Endothelial cell of umbilical vein (primary cell): ENCODE measurements at regions not wholly inside any gene's neighbourhood (a gene's known extent, or its start where the extent isn't known, plus 50 kb on each side); places are given as distances from the start of the nearest gene placed in this dataset.

Experiments
- BruUV-seq: library from RNA; stranded (reverse); fragments of 400-500 nt; replicated peaks from 2 replicates; lab custom pipeline; 2021; lab: Mats Ljungman, UMichigan
- CTCF ChIA-PET: fragments of 300-600, 350-600 bp; sonication (Branson Sonifier 250); formaldehyde crosslinking; loops from one replicate; lab custom pipeline; 2021; ENCODE audit warnings: antibody characterized with exemption, inconsistent platforms; lab: Charles Lee
- POLR2A ChIA-PET: fragments of 300-600, 350-600 bp; sonication (Branson Sonifier 250); formaldehyde crosslinking; loops from one replicate; lab custom pipeline; 2021; ENCODE audit warnings: antibody characterized with exemption, inconsistent platforms; lab: Charles Lee
- DNase-seq: peaks from one replicate; pipeline ENCODE4 v3.0.0-alpha.2; 2011; ENCODE audit warnings: low read depth, low spot score
- FAIRE-seq: peaks from 2 replicates; lab custom pipeline; 2011; peaks lifted over from hg19 to GRCh38; lab: Jason Lieb, UNC
- H2AFZ ChIP-seq: 2 replicates; pipeline ENCODE4 v1.6.0; 2012; ENCODE audit warnings: low read depth, low read length, control low read depth, inconsistent platforms
- H3K27ac ChIP-seq: 2 replicates; pipeline ENCODE4 v1.5.1; 2011; ENCODE audit warnings: low read depth, mild to moderate bottlenecking, control low read depth, low read length, moderate library complexity; ENCODE audit not compliant: insufficient read depth
- H3K27me3 ChIP-seq, 2 experiments: 2 replicates each; pipeline versions ENCODE4 v1.6.0 to v1.6.1; 2011; ENCODE audit warnings: low read length in 2 of 2, mixed read lengths in 1 of 2; ENCODE audit not compliant: control insufficient read depth in 2 of 2, insufficient read depth in 2 of 2
- H3K36me3 ChIP-seq, 2 experiments: 2 replicates in 1 of 2; 3 replicates in 1 of 2; pipeline ENCODE4 v1.5.1; 2011; ENCODE audit warnings: low read length in 2 of 2, mild to moderate bottlenecking in 1 of 2, moderate library complexity in 1 of 2; ENCODE audit not compliant: control insufficient read depth in 2 of 2, insufficient read depth in 2 of 2; ENCODE audit errors: extremely low read depth in 1 of 2
- H3K4me1 ChIP-seq: 3 replicates; pipeline ENCODE4 v1.5.1; 2011; ENCODE audit warnings: mild to moderate bottlenecking, low read length; ENCODE audit not compliant: control insufficient read depth, insufficient read depth; ENCODE audit errors: extremely low read depth
- H3K4me2 ChIP-seq: 2 replicates; pipeline ENCODE4 v1.6.1; 2011; ENCODE audit warnings: low read length, control low read depth, mixed read lengths; ENCODE audit not compliant: insufficient read depth
- H3K4me3 ChIP-seq, 3 experiments: fragments of 200-600 bp in 1 of 3; sonication (generic), shearing (Covaris generic) in 1 of 3; replicated peaks in 1 of 3; 2 replicates each; pipeline ENCODE4 v1.5.1; 2011 to 2016; ENCODE audit warnings: control low read depth in 3 of 3, low read length in 3 of 3, mild to moderate bottlenecking in 2 of 3, inconsistent platforms in 1 of 3, low read depth in 1 of 3, moderate library complexity in 1 of 3; ENCODE audit not compliant: insufficient read depth in 1 of 3
- H3K79me2 ChIP-seq: 2 replicates; pipeline ENCODE4 v1.6.0; 2012; ENCODE audit warnings: low read length, inconsistent platforms; ENCODE audit not compliant: control insufficient read depth, insufficient read depth
- H3K9ac ChIP-seq: replicated peaks from 2 replicates; pipeline ENCODE3; 2011; ENCODE audit warnings: low read length, control low read depth; ENCODE audit not compliant: insufficient read depth; ENCODE audit errors: extremely low read depth
- H3K9me1 ChIP-seq: replicated peaks from 3 replicates; pipeline ENCODE4 v1.6.0; 2011; ENCODE audit warnings: mild to moderate bottlenecking, low read length; ENCODE audit not compliant: control insufficient read depth, insufficient read depth; ENCODE audit errors: extremely low read depth
- H3K9me3 ChIP-seq: replicated peaks from 2 replicates; pipeline ENCODE4 v1.5.1; 2012; ENCODE audit warnings: low read length, inconsistent platforms; ENCODE audit not compliant: control insufficient read depth, insufficient read depth
- H4K20me1 ChIP-seq: replicated peaks from 2 replicates; pipeline ENCODE3; 2011; ENCODE audit warnings: mild to moderate bottlenecking, low read length; ENCODE audit not compliant: control insufficient read depth, insufficient read depth; ENCODE audit errors: extremely low read depth
- CTCF ChIP-seq, 2 donors: IDR thresholded peaks; 1 replicate in 1 of 2; 2 replicates in 1 of 2; pipeline ENCODE4 v1.5.1; 2011; ENCODE audit warnings: low read length in 2 of 2, mild to moderate bottlenecking in 2 of 2, moderate library complexity in 2 of 2, control low read depth in 1 of 2, inconsistent platforms in 1 of 2, low read depth in 1 of 2; ENCODE audit not compliant: insufficient read depth in 1 of 2; ENCODE audit errors: extremely low read depth in 1 of 2
- EZH2 ChIP-seq: IDR thresholded peaks from 2 replicates; pipeline ENCODE4 v1.6.1; 2012; ENCODE audit warnings: borderline replicate concordance, low read depth, mild to moderate bottlenecking, moderate library complexity, low read length, inconsistent platforms; ENCODE audit not compliant: severe bottlenecking
- FOS ChIP-seq: IDR thresholded peaks from 2 replicates; pipeline ENCODE4 v1.6.1; 2011; ENCODE audit warnings: mild to moderate bottlenecking, low read length, moderate library complexity, borderline replicate concordance; ENCODE audit not compliant: insufficient read depth
- GATA2 ChIP-seq: IDR thresholded peaks from 2 replicates; pipeline ENCODE4 v1.7.0; 2011; ENCODE audit warnings: low read depth, mild to moderate bottlenecking, moderate library complexity, mixed read lengths, low read length; ENCODE audit not compliant: insufficient read length, insufficient read depth
- JUN ChIP-seq: IDR thresholded peaks from 2 replicates; pipeline ENCODE4 v1.6.1; 2011; ENCODE audit warnings: borderline replicate concordance, low read depth; ENCODE audit not compliant: insufficient read length, insufficient read depth
- MAX ChIP-seq: IDR thresholded peaks from 2 replicates; pipeline ENCODE4 v1.6.1; 2011; ENCODE audit not compliant: insufficient read depth, insufficient read length
- MYC ChIP-seq: IDR thresholded peaks from one replicate; pipeline ENCODE4 v1.6.1; 2011; ENCODE audit warnings: mild to moderate bottlenecking, low read depth, low read length
- POLR2A ChIP-seq: IDR thresholded peaks from 2 replicates; pipeline ENCODE4 v1.6.1; 2012; ENCODE audit warnings: low read depth, mild to moderate bottlenecking, control low read depth, low read length
- POLR2AphosphoS5 ChIP-seq: IDR thresholded peaks from 2 replicates; pipeline ENCODE4 v1.6.1; 2012; ENCODE audit warnings: low read depth, mild to moderate bottlenecking, control low read depth, low read length, moderate library complexity; ENCODE audit not compliant: insufficient read depth
- dilution Hi-C: fragments of 300-500 bp; cut with MboI; formaldehyde crosslinking; loops from one replicate; pipeline ENCODE4 v1.15.0; 2019; ENCODE audit warnings: low sequenced_read_pairs; ENCODE audit not compliant: extremely low pct_ligation_motif_present
- intact Hi-C: fragments of 100-400 bp; cut with micrococcal nuclease; formaldehyde crosslinking; loops from one replicate; pipeline ENCODE4 v1.10.0; 2022

- Histone ChIP-seq H3K4me3 (no peak overlapping the region), H3K36me3 (no peaks in the 10 kb centered on the region), H3K9ac (no peak overlapping the region), H3K79me2 (no peaks in the 10 kb centered on the region), H3K4me1 (no peaks in the 10 kb centered on the region), H3K4me2 (no peak overlapping the region), H3K9me3 (no peaks in the 10 kb centered on the region), H3K27ac (no peak overlapping the region), H2AFZ (no peak overlapping the region), H3K9me1 (no peaks in the 10 kb centered on the region), H4K20me1 (no peaks in the 10 kb centered on the region), H3K27me3 (no peaks in the 10 kb centered on the region)
- dilution Hi-C loops (no loop called here), intact Hi-C loops (no loop called here)
- BruUV-seq, result no TSS peak
- FAIRE-seq (no peak), DNase-seq (no peak)
- ChIA-PET CTCF (interaction anchor here (1.1 kb wide), 1 partner anchor 13 kb away, joined by 3 read pairs; no protein-coding TSS in a partner anchor), POLR2A (no interaction called here)
- no peak for TF ChIP-seq JUN
- no peak for TF ChIP-seq CTCF (IDR thresholded peaks at IDR 0.05; ENCODE audit: extremely low read depth in 1 of 2, insufficient read depth in 1 of 2, low read depth in 1 of 2, low read length in 2 of 2)
- TF ChIP-seq MYC, result no peak
- no peak for TF ChIP-seq EZH2
- no peak for TF ChIP-seq MAX
- TF ChIP-seq GATA2, result no peak
- no peak for TF ChIP-seq FOS
- no peak for TF ChIP-seq POLR2A
- TF ChIP-seq POLR2AphosphoS5, result no peak
These were observed 875.8 kb upstream of the KCND2 start for GRCh38 chr7:119397156-119397555.
